ENCODE measurements at regions not wholly inside any gene's neighbourhood (a gene's known extent, or its start where the extent isn't known, plus 50 kb on each side); places are given as distances from the start of the nearest gene placed in this dataset.
"Not testable (repeated sequence)": the region's sequence is repeated elsewhere in the genome, so short reads cannot be mapped to it uniquely, and the experiment has no call there.

GRCh38 chr2:84286878-84287277 is 172.2 kb downstream of the SUCLG1 start:
- DNase-seq, result no peak

- no peak for DNase-seq
Observed at GRCh38 chr2:84285056-84285747, 173.9 kb downstream of the SUCLG1 start.

GRCh38 chr2:84283506-84283905 is 175.6 kb downstream of the SUCLG1 start:
- no peak for DNase-seq

- no peak for DNase-seq
Observed at GRCh38 chr2:84281510-84281909, 177.6 kb downstream of the SUCLG1 start.

GRCh38 chr2:84280873-84281272 is 178.2 kb downstream of the SUCLG1 start:
- DNase-seq, result no peak

GRCh38 chr2:84278386-84278785 is 180.7 kb downstream of the SUCLG1 start:
- DNase-seq, result no peak

- no peak for DNase-seq
Observed at GRCh38 chr2:84276590-84277255, 182.4 kb downstream of the SUCLG1 start.

GRCh38 chr2:84273406-84273805 is 185.7 kb downstream of the SUCLG1 start:
- DNase-seq, result no peak

GRCh38 chr2:84271977-84272376 is 187.1 kb downstream of the SUCLG1 start:
- no peak for DNase-seq

- no peak for DNase-seq
Observed at GRCh38 chr2:84257831-84258230, 201.2 kb downstream of the SUCLG1 start.

GRCh38 chr2:84251651-84252302 is 207.3 kb downstream of the SUCLG1 start:
- no peak for DNase-seq

- DNase-seq, result no peak
Observed at GRCh38 chr2:84249140-84249539, 209.9 kb downstream of the SUCLG1 start.

- no peak for DNase-seq
Observed at GRCh38 chr2:84247532-84247931, 211.5 kb downstream of the SUCLG1 start.

- no peak for DNase-seq
Observed at GRCh38 chr2:84243788-84244733, 215.0 kb downstream of the SUCLG1 start.

- no peak for DNase-seq
Observed at GRCh38 chr2:84238907-84239306, 220.2 kb downstream of the SUCLG1 start.

GRCh38 chr2:84236288-84236687 is 222.8 kb downstream of the SUCLG1 start:
- DNase-seq, result no peak

- DNase-seq, result no peak
Observed at GRCh38 chr2:84234103-84234502, 225.0 kb downstream of the SUCLG1 start.

- no peak for DNase-seq
Observed at GRCh38 chr2:84231478-84231877, 227.6 kb downstream of the SUCLG1 start.

- DNase-seq, result no peak
Observed at GRCh38 chr2:84224121-84224520, 235.0 kb downstream of the SUCLG1 start.

- DNase-seq, result no peak
Observed at GRCh38 chr2:84223191-84223590, 235.9 kb downstream of the SUCLG1 start.

- not testable (repeated sequence) for DNase-seq
Observed at GRCh38 chr2:84221102-84221501, 238.0 kb downstream of the SUCLG1 start.

GRCh38 chr2:84217456-84217855 is 241.6 kb downstream of the SUCLG1 start:
- DNase-seq, result no peak

- DNase-seq, result no peak
Observed at GRCh38 chr2:84214455-84214854, 244.6 kb downstream of the SUCLG1 start.

Data from stimulated activated CD4-positive, alpha-beta T cell treated with anti-CD3 and anti-CD28 coated beads, Interleukin-2, amount 100 ng/mL, for 48 hours (primary cell).